ENCODE measurements at regions not wholly inside any gene's neighbourhood (a gene's known extent, or its start where the extent isn't known, plus 50 kb on each side); places are given as distances from the start of the nearest gene placed in this dataset.

GRCh38 chr14:21978184-21978998 is 304.8 kb upstream of the OR4E1 start:
- Mint-ChIP-seq H3K36me3 (no peaks in the 10 kb centered on the region), H3K4me3 (peak overlapping the region; percentile 72), H3K27me3 (peaks cover 3% of the 10 kb centered on the region), H3K9me3 (no peaks in the 10 kb centered on the region), H3K4me1 (ENCODE audit: low read depth) (peaks cover 12% of the 10 kb centered on the region), H3K27ac (peak overlapping the region; percentile 77)
- intact Hi-C loops (cut with micrococcal nuclease) = loop anchor here (1.0 to 10.0 kb wide), 3 partner anchors 10 to 126 kb away; no protein-coding TSS in a partner anchor
- ChIA-PET POLR2A (interaction anchor here (0.6 to 1.8 kb wide), 11 partner anchors 9 to 578 kb away, joined by 3 to 9 read pairs (median 4); no protein-coding TSS in a partner anchor), CTCF (interaction anchor here (0.6 to 8.5 kb wide), 37 partner anchors 10 to 1079 kb away, joined by 3 to 71 read pairs (median 4); partner anchors contain the start of gene CDH24)
- DNase-seq = peak; percentile 74

GRCh38 chr14:21974741-21975140 is 301.1 kb upstream of the OR4E1 start:
- no peaks in the 10 kb centered on the region for H3K36me3 Mint-ChIP-seq
- no peak overlapping the region for H3K27ac Mint-ChIP-seq
- no peak for DNase-seq
- peaks cover 20% of the 10 kb centered on the region for H3K4me1 Mint-ChIP-seq (ENCODE audit: low read depth)
- ChIA-PET CTCF (interaction anchor here (1.0 to 8.5 kb wide), 3 partner anchors 8 to 56 kb away, joined by 3 to 71 read pairs (median 3); no protein-coding TSS in a partner anchor), POLR2A (no interaction called here)
- H3K4me3 Mint-ChIP-seq = no peak overlapping the region
- no peaks in the 10 kb centered on the region for H3K9me3 Mint-ChIP-seq
- H3K27me3 Mint-ChIP-seq = peaks cover 3% of the 10 kb centered on the region
- intact Hi-C loops (cut with micrococcal nuclease) = loop anchor here (5.0 to 10.0 kb wide), 2 partner anchors 57 to 130 kb away; no protein-coding TSS in a partner anchor

- Mint-ChIP-seq H3K36me3 (no peaks in the 10 kb centered on the region), H3K27ac (peak overlapping the region; percentile 52), H3K4me3 (peak overlapping the region; percentile 50), H3K9me3 (no peaks in the 10 kb centered on the region), H3K4me1 (ENCODE audit: low read depth) (peaks cover 19% of the 10 kb centered on the region), H3K27me3 (no peaks in the 10 kb centered on the region)
- peak; percentile 66 for DNase-seq
- ChIA-PET CTCF (interaction anchor here (0.6 to 1.0 kb wide), 6 partner anchors 8 to 605 kb away, joined by 3 to 8 read pairs (median 3); no protein-coding TSS in a partner anchor), POLR2A (interaction anchor here (0.6 to 1.3 kb wide), 4 partner anchors 13 to 585 kb away, joined by 3 to 4 read pairs (median 3); no protein-coding TSS in a partner anchor)
- intact Hi-C loops (cut with micrococcal nuclease) = no loop called here
Measured at GRCh38 chr14:21965042-21965441, 291.4 kb upstream of the OR4E1 start.

- Mint-ChIP-seq H3K36me3 (no peaks in the 10 kb centered on the region), H3K4me1 (ENCODE audit: low read depth) (peaks cover 17% of the 10 kb centered on the region), H3K27me3 (no peaks in the 10 kb centered on the region), H3K9me3 (no peaks in the 10 kb centered on the region), H3K4me3 (no peak overlapping the region), H3K27ac (peak overlapping the region; percentile 4)
- CTCF ChIA-PET = interaction anchor here (0.6 to 2.2 kb wide), 8 partner anchors 12 to 606 kb away, joined by 3 to 15 read pairs (median 4); no protein-coding TSS in a partner anchor
- intact Hi-C loops (cut with micrococcal nuclease) = loop anchor here (5.0 kb wide), 1 partner anchor 42 kb away; no protein-coding TSS in a partner anchor
- DNase-seq = no peak
- POLR2A ChIA-PET = interaction anchor here (1.3 kb wide), 1 partner anchor 14 kb away, joined by 4 read pairs; no protein-coding TSS in a partner anchor
Measured at GRCh38 chr14:21964180-21964579, 290.6 kb upstream of the OR4E1 start.

GRCh38 chr14:21960636-21961035 is 287.0 kb upstream of the OR4E1 start:
- POLR2A ChIA-PET = no interaction called here
- intact Hi-C loops (cut with micrococcal nuclease) = loop anchor here (5.0 kb wide), 1 partner anchor 38 kb away; no protein-coding TSS in a partner anchor

GRCh38 chr14:21941885-21942284 is 268.3 kb upstream of the OR4E1 start:
- intact Hi-C loops (cut with micrococcal nuclease) = loop anchor here (2.0 kb wide), 2 partner anchors 17 to 25 kb away; no protein-coding TSS in a partner anchor
- H3K4me3 Mint-ChIP-seq = peak overlapping the region; percentile 60
- CTCF ChIA-PET = interaction anchor here (1.3 to 1.4 kb wide), 2 partner anchors 23 to 628 kb away, joined by 5 read pairs; no protein-coding TSS in a partner anchor
- H3K27me3 Mint-ChIP-seq = peaks cover 5% of the 10 kb centered on the region
- H3K4me1 Mint-ChIP-seq (ENCODE audit: low read depth) = peaks cover 17% of the 10 kb centered on the region
- no peak for DNase-seq
- H3K27ac Mint-ChIP-seq = peak overlapping the region; percentile 75
- POLR2A ChIA-PET = no interaction called here
- H3K9me3 Mint-ChIP-seq = no peaks in the 10 kb centered on the region
- no peaks in the 10 kb centered on the region for H3K36me3 Mint-ChIP-seq

More at GRCh38 chr14:21960636-21961035, 287.0 kb upstream of the OR4E1 start:
- Mint-ChIP-seq H3K4me1 (ENCODE audit: low read depth) (peaks cover 17% of the 10 kb centered on the region), H3K27me3 (peaks cover 2% of the 10 kb centered on the region), H3K4me3 (no peak overlapping the region), H3K36me3 (no peaks in the 10 kb centered on the region), H3K9me3 (peaks cover 3% of the 10 kb centered on the region), H3K27ac (no peak overlapping the region)
- DNase-seq = no peak
- CTCF ChIA-PET = no interaction called here

GRCh38 chr14:21940887-21941856 is 267.6 kb upstream of the OR4E1 start:
- no peaks in the 10 kb centered on the region for H3K36me3 Mint-ChIP-seq
- H3K4me1 Mint-ChIP-seq (ENCODE audit: low read depth) = peaks cover 17% of the 10 kb centered on the region
- H3K27me3 Mint-ChIP-seq = peaks cover 5% of the 10 kb centered on the region
- intact Hi-C loops (cut with micrococcal nuclease) = loop anchor here (2.0 kb wide), 2 partner anchors 16 to 24 kb away; no protein-coding TSS in a partner anchor
- H3K9me3 Mint-ChIP-seq = no peaks in the 10 kb centered on the region
- POLR2A ChIA-PET = no interaction called here
- peak overlapping the region; percentile 75 for H3K27ac Mint-ChIP-seq
- H3K4me3 Mint-ChIP-seq = peak overlapping the region; percentile 60
- CTCF ChIA-PET = interaction anchor here (1.3 to 1.4 kb wide), 2 partner anchors 22 to 629 kb away, joined by 5 read pairs; no protein-coding TSS in a partner anchor
- DNase-seq = peak; percentile 51

GRCh38 chr14:21939836-21940235 is 266.2 kb upstream of the OR4E1 start:
- CTCF ChIA-PET = interaction anchor here (1.3 to 1.6 kb wide), 2 partner anchors 616 to 630 kb away, joined by 4 to 6 read pairs; no protein-coding TSS in a partner anchor

GRCh38 chr14:21937996-21938395 is 264.4 kb upstream of the OR4E1 start:
- no peak for DNase-seq
- CTCF ChIA-PET = interaction anchor here (1.0 kb wide), 1 partner anchor 103 kb away, joined by 3 read pairs; no protein-coding TSS in a partner anchor
- Mint-ChIP-seq H3K4me3 (no peak overlapping the region), H3K9me3 (no peaks in the 10 kb centered on the region), H3K27ac (no peak overlapping the region), H3K27me3 (no peaks in the 10 kb centered on the region), H3K4me1 (ENCODE audit: low read depth) (peaks cover 15% of the 10 kb centered on the region), H3K36me3 (no peaks in the 10 kb centered on the region)
- POLR2A ChIA-PET = interaction anchor here (0.6 kb wide), 1 partner anchor 108 kb away, joined by 3 read pairs; no protein-coding TSS in a partner anchor
- intact Hi-C loops (cut with micrococcal nuclease) = no loop called here

More at GRCh38 chr14:21939836-21940235, 266.2 kb upstream of the OR4E1 start:
- H3K36me3 Mint-ChIP-seq = no peaks in the 10 kb centered on the region
- no peaks in the 10 kb centered on the region for H3K9me3 Mint-ChIP-seq
- H3K4me1 Mint-ChIP-seq (ENCODE audit: low read depth) = peaks cover 17% of the 10 kb centered on the region
- peak overlapping the region; percentile 45 for H3K27ac Mint-ChIP-seq
- intact Hi-C loops (cut with micrococcal nuclease) = loop anchor here (2.0 kb wide), 2 partner anchors 15 to 23 kb away; no protein-coding TSS in a partner anchor
- H3K4me3 Mint-ChIP-seq = no peak overlapping the region
- no peak for DNase-seq
- POLR2A ChIA-PET = no interaction called here
- H3K27me3 Mint-ChIP-seq = peaks cover 4% of the 10 kb centered on the region

GRCh38 chr14:21933681-21934080 is 260.1 kb upstream of the OR4E1 start:
- POLR2A ChIA-PET = no interaction called here
- Mint-ChIP-seq H3K4me1 (ENCODE audit: low read depth) (peaks cover 3% of the 10 kb centered on the region), H3K27ac (no peak overlapping the region), H3K27me3 (no peaks in the 10 kb centered on the region), H3K9me3 (no peaks in the 10 kb centered on the region), H3K36me3 (no peaks in the 10 kb centered on the region), H3K4me3 (no peak overlapping the region)
- intact Hi-C loops (cut with micrococcal nuclease) = no loop called here
- DNase-seq = no peak
- CTCF ChIA-PET = interaction anchor here (1.2 to 2.0 kb wide), 4 partner anchors 12 to 20 kb away, joined by 4 to 9 read pairs (median 5); no protein-coding TSS in a partner anchor

GRCh38 chr14:21924479-21924878 is 250.9 kb upstream of the OR4E1 start:
- no peaks in the 10 kb centered on the region for H3K9me3 Mint-ChIP-seq
- ChIA-PET CTCF (interaction anchor here (0.7 kb wide), 1 partner anchor 10 kb away, joined by 3 read pairs; no protein-coding TSS in a partner anchor), POLR2A (no interaction called here)
- intact Hi-C loops (cut with micrococcal nuclease) = loop anchor here (2.0 to 5.0 kb wide), 2 partner anchors 16 to 38 kb away; no protein-coding TSS in a partner anchor
- DNase-seq = peak; percentile 73
- no peaks in the 10 kb centered on the region for H3K36me3 Mint-ChIP-seq
- H3K27me3 Mint-ChIP-seq = no peaks in the 10 kb centered on the region
- H3K4me3 Mint-ChIP-seq = peak overlapping the region; percentile 50
- H3K4me1 Mint-ChIP-seq (ENCODE audit: low read depth) = peaks cover 43% of the 10 kb centered on the region
- H3K27ac Mint-ChIP-seq = peak overlapping the region; percentile 88
